GM13977 (cell line): ENCODE measurements at regions not wholly inside any gene's neighbourhood (a gene's known extent, or its start where the extent isn't known, plus 50 kb on each side); places are given as distances from the start of the nearest gene placed in this dataset.

Source experiments
- DNase-seq: peaks from one replicate; pipeline ENCODE4 v3.0.0; 2012; ENCODE audit warnings: low spot score
- in situ Hi-C: fragments of 300-500 bp; cut with MboI; formaldehyde crosslinking; loops from one replicate; pipeline ENCODE4 v1.12.0; 2022; ENCODE audit warnings: low sequenced_read_pairs, low pct_unique_long_range_greater_than_20kb, mixed read lengths, inconsistent platforms; ENCODE audit not compliant: unreplicated experiment
- TF ChIP-seq, protein P1 (sequence below): IDR thresholded peaks from 2 replicates; pipeline ENCODE4 v1.5.1; 2012; ENCODE audit warnings: mild to moderate bottlenecking, control low read depth; ENCODE audit not compliant: insufficient read depth; ENCODE audit errors: extremely low read depth, missing control alignments

DNA sequence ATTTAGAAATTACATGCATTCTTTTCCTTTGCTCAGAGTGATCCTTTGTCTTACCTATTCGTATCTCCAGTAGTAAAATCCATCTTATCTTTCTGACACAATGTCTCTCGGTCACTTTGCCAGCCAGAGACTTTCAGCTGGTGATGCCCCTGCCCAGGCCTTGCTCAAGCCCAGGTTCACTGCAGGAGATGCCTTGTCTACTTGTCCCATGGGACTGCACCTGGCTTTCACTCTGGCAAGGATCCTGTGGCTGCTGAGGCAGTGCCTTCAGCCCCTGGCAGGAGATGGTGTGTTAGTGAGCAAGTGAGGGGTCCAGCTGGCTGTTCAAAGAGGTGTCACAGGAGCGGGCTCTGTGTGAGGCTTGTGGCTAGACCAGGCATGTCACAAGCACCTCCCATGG, 1268.9 kb downstream of the OTOL1 start:
- no peak for DNase-seq
- TF ChIP-seq, protein P1, sequence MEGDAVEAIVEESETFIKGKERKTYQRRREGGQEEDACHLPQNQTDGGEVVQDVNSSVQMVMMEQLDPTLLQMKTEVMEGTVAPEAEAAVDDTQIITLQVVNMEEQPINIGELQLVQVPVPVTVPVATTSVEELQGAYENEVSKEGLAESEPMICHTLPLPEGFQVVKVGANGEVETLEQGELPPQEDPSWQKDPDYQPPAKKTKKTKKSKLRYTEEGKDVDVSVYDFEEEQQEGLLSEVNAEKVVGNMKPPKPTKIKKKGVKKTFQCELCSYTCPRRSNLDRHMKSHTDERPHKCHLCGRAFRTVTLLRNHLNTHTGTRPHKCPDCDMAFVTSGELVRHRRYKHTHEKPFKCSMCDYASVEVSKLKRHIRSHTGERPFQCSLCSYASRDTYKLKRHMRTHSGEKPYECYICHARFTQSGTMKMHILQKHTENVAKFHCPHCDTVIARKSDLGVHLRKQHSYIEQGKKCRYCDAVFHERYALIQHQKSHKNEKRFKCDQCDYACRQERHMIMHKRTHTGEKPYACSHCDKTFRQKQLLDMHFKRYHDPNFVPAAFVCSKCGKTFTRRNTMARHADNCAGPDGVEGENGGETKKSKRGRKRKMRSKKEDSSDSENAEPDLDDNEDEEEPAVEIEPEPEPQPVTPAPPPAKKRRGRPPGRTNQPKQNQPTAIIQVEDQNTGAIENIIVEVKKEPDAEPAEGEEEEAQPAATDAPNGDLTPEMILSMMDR: no peak
- in situ Hi-C loops: no loop called here

DNA sequence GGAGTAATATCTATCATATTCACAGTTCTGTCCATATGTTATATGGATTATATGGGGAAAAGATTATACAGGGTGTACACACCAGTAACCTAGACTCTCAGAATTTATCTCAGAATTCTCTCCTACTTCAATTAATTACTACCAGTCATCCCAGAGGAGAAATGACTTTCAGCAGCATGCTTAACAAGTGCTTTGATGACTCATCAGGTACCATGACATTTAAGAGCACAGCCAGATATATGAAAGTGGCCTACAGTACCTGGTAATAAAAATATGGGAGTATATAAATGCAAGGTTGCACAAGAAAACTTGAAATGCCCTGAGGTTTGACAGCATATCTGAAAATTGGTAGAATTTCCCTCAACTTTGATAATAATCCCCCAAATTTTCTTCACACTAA, 1273.0 kb downstream of the OTOL1 start:
- in situ Hi-C loops: no loop called here
- no peak for DNase-seq
- TF ChIP-seq, protein P1: no peak

DNA sequence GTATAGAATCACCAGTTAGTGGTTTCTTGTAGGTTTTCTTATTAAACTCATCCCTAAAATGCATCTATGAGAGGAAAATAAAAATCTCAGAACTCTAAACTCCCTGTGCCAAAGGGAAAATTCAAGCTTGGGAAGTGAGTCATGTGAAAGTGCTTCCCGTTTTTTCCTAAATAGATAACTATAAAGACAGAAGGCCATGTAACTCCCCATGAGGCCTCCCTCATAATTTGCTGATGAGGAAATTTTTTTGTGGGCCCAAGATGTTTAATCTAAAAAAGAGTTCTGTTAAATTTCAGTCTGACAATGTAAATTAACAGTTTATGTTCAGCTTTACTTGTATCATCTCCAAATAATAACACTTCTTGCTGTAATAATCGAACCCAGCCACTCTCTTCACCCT, 1273.9 kb downstream of the OTOL1 start:
- in situ Hi-C loops: no loop called here
- TF ChIP-seq, protein P1: no peak
- no peak for DNase-seq

DNA sequence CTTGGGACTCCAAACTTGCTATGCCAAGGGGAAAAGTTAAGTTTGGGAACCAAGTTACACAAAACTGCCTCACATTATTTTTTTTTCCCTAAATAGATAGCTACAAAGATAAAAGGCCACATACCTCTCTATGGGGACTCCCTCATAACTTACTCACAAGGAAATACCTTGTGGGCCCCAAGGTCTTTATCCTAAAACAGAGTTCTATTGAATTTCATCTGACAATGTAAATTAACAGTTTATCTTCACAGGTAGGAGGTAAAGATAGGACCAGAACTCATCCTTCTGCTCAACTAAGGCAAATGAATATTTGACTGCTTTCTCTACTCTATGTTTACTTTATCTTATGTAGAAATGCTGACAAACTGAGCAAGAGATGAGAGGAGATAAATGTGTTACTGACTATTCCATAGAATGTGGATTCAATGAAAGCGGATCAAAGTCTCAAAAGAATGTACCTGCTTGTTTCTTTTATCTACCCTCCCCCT, 1278.0 kb downstream of the OTOL1 start:
- DNase-seq: no peak
- in situ Hi-C loops: no loop called here
- TF ChIP-seq, protein P1: no peak

DNA sequence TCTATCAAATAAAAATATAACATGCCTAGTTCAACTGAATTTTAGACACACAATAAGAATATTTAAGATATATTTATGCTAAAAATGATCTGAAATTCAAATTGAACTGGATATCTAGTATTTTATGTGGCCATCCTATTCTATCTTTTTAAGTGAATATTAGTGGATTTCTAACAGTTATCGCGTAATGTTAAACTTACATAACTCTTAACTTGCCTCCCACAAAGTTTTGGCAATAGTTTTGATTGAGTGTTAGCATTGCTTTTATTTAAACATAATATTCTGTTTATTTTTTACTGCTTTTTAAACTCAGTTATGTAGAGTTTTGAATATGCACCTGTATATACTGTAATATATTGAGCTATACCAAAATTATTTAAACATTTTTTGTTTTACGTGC, 1279.5 kb downstream of the OTOL1 start:
- TF ChIP-seq, protein P1: no peak

DNA sequence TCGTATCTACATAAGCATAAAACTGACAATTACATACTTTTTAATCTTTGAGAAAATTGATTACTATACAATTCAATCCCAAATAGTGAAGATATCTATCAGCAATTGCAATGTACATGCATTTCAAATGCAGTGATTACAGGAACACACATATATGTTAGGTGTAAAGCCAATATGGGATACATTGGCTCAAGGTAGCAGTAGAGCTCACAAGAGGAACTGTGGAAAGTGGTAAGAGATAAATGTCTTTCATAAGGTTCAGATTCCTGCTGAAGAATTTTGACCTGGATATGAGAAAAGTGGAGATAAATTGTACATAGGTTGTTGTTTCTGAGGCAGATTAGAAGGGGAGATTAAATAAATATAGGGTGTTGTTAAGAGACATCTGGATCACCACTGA, 1280.5 kb downstream of the OTOL1 start:
- in situ Hi-C loops: no loop called here
- DNase-seq: no peak
- TF ChIP-seq, protein P1: no peak

More for the DNA sequence above, 1279.5 kb downstream of the OTOL1 start:
- DNase-seq: no peak
- in situ Hi-C loops: no loop called here

DNA sequence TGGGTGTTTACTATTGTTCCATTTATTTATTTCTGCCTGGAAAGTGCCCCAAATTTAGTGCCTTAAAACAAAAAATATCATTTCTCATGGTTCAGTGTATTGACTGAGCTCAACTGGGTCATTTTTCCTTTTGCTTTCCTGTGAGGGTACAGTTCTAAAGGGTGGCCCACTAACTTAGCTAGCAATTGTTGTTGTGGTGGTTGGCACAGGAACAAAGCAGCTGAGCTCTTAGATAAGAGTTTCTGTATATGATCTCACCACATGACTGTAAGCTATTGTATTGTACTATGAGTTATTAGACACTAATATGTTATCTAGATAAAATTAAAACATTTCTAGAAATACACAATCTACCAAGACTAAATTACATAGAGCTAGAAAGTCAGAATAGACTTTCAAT, 1283.7 kb downstream of the OTOL1 start:
- no peak for DNase-seq
- TF ChIP-seq, protein P1: no peak
- in situ Hi-C loops: no loop called here
